ENCODE measurements at regions not wholly inside any gene's neighbourhood (a gene's known extent, or its start where the extent isn't known, plus 50 kb on each side); places are given as distances from the start of the nearest gene placed in this dataset.

DNA sequence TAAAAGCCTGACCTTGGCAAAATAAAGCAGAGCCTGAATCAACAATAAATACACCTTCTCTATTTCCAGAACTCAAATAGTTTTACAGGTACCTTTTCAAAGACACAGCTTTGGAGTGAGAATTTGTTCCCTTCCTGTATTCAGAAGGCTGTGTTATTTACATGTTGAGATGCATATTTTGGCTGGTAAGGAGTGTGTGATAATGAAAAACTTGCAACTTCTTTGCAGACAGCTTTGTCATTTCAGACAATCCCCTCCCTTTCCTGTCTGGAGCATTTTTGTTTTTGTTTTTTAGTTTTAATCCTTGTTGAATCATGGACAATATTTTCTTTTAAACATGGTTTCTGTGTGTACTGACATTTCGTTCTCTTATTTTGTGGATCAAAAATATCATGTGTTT lies 493.8 kb downstream of the FAT4 start:
- no peak for DNase-seq (ENCODE audit: low read depth)

DNA sequence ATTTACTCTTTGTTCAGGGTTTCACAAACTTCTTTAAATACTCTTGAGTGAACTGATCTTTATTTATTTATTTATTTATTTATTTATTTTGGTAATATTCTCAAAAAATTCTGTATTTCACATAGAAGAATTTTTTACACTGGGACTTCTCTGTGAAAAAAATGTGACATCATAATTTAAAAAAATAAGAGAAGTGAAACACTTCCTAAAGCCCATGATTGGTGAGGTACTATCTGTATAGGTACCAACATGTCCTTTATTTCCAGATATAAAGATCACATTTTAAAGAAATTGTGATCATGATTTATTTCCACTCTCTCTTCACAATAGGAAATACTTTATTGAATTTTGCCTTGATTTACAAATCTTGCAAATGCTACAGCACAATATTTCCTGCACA lies 497.1 kb downstream of the FAT4 start:
- DNase-seq (ENCODE audit: low read depth), result no peak

DNA sequence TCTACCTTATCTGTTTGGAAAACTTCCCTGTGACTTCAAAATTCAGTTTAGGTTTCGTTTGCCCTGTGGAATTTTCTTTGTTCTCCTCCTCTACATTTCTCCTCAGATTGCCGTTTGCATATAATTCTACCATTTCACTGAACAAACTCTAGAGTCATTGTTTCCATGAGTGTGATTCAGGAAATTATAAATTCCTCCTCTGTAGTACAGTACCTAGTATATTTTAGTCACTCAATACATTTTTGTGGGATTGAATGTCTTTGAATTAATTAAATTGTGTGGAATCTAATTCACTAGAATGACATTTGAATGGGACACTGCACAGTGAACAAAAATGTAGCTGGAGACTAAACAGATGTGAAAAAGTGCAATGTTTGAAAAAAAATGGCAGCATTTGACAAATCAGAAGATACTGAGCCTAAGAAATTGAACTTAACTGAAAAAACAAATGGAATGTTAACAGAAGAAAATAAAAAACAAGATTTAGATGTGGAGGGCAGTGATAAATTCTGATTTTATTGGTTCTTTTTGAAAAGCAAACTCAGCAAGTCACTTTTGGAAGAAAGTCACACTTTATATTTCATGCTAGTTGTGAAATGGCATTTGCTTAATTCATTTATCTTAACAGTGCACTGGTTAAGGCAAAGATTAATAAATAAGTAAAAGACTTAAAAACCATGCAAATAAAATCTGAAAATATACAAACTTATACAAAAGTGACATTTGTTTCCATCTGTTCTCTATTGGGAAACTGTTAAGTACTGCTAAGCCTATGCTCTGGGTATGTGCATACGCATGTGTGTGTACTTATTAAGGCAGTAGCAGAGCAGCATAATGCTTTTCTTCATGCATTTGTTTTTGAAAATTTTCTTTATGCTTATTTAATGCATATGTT lies 512.3 kb downstream of the FAT4 start:
- DNase-seq (ENCODE audit: low read depth), result no peak

GRCh38 chr4:125827696-125828052 lies 512.9 kb downstream of the FAT4 start:
- no peak for DNase-seq (ENCODE audit: low read depth)

GRCh38 chr4:125828346-125828745 lies 513.6 kb downstream of the FAT4 start:
- no peak for DNase-seq (ENCODE audit: low read depth)

- no peak for DNase-seq (ENCODE audit: low read depth)
Measured at GRCh38 chr4:125832161-125832560, 517.4 kb downstream of the FAT4 start.

- no peak for DNase-seq (ENCODE audit: low read depth)
Measured at GRCh38 chr4:125836597-125837195, 521.9 kb downstream of the FAT4 start.

GRCh38 chr4:125837493-125838201 lies 522.9 kb downstream of the FAT4 start:
- DNase-seq (ENCODE audit: low read depth), result no peak

DNA sequence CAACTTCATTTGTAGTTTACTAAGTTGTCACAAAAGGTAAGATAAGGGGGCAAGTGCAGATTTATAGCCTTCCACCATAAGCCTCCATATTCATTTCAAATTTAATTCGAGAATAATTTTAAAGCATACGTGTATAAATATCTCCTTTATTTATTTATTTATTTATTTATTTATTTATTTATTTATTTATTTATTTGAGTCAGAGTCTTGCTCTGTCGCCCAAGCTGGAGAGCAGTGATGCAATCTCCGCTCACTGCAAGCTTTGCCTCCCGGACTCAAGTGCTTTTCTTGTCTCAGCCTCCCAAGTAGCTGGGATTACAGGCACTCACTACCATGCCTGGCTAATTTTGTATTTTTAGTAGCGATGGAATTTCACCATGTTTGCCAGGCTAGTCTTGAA lies 523.4 kb downstream of the FAT4 start:
- no peak for DNase-seq (ENCODE audit: low read depth)

- DNase-seq (ENCODE audit: low read depth), result no peak
Measured at GRCh38 chr4:125838924-125839323, 524.2 kb downstream of the FAT4 start.

DNA sequence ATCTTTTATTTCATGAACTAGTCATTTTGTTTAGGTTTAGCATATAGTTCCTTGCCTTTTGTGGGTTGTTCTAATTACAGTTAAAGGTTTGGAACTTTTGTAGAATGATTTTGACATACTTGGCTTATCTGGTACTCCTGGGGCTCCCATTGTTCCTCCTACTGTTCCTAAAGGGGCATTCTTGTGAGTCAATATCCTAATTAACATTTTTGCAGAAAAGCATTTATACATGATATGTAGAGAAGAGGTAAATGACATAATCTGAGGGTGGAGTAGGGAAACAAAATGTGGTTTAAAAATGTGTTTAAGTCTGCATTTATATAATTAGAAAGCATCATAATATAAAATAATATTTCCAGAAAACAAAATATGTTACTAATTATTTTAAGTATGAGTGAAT lies 529.2 kb downstream of the FAT4 start:
- no peak for DNase-seq (ENCODE audit: low read depth)

DNA sequence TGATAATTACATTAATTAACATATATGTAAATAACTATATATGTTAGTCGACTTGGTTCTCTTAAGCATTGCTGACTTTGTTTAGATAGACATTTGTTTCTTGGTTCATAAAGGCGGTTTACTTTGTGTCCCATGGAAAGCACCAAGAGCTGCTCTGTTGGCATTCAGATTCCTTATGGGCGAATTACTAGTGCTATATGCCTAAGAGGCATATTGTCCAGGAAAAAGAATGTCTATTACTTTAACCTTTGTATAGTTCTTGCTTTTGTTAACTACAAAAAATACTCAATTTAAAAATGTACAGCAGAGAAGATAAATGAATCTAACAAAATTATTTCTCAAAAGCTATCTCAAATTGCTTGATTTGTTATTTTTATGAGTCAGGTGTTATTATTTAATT lies 532.8 kb downstream of the FAT4 start:
- DNase-seq (ENCODE audit: low read depth), result no peak

- peak; percentile 51 for DNase-seq (ENCODE audit: low read depth)
Measured at GRCh38 chr4:125849869-125850268, 535.1 kb downstream of the FAT4 start.

DNA sequence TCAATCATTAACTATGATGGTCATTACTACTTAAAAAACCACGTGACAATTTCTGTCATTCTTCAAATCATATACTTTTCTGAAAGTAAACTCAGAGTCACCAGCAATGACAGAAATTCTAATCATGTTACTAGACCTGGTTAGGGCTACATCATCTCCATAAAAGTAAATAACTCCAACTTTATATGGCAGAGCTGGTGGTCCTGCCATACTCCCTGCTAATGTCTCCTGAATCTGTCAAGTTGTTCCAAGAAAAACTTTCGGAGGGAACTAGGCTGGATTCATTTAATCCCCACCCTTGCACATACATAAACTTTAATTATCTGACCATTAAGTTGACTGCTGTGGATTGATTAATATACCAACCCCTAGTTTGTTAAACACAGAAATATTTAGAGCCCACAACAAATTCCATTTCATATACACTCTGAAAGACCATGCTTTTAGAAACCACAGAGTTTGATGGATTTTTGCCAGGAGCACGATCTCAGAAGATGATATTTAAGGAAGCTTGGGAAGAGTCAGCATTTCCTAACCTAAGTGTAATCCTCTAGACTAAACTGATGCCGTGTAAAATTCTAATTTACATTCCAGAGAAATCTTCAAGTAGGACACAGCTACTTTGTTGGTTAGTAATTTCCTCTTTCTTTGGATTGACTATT lies 577.0 kb downstream of the FAT4 start:
- peak; percentile 95 for DNase-seq (ENCODE audit: low read depth)

DNA sequence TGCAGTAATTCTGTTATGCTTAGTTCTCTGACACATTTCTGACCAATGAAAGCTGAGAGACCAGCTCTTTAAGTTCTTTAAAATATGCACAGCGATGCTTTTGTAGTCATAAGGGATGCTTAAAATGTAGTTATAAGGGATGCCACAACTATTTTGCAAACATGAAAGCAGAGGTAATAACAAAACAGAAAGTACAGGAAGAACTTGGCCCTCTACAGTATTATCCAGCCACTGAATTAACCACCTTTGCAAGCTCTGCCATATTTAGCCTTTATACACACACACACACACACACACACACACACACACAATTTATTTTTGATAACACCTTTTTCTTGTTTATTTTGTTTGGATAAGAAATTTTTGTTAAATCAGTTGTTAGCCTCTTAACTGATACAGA lies 590.0 kb downstream of the FAT4 start:
- DNase-seq (ENCODE audit: low read depth), result no peak

- DNase-seq (ENCODE audit: low read depth), result no peak
Measured at GRCh38 chr4:125911058-125911457, 596.3 kb downstream of the FAT4 start.

DNA sequence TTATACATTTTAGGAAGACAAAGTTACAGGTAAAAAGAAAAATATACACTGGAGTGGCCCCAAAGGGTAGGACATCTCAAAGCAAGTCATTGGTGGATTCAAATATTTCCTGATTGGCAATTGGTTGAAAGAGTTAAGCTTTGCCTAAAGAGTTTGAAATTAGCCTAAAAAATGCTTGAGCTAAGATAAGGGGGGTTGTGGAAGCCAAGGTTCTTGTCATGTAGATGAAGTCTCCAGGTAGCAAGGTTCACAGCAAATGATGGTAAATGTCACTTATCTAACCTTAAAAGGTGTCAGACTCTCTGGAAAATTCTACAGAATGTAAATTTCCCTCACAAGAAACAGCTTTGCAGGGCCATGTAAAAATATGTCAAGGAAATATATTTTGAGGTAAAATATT lies 596.7 kb downstream of the FAT4 start:
- no peak for DNase-seq (ENCODE audit: low read depth)

GRCh38 chr4:125917559-125917958 lies 602.8 kb downstream of the FAT4 start:
- no peak for DNase-seq (ENCODE audit: low read depth)

DNA sequence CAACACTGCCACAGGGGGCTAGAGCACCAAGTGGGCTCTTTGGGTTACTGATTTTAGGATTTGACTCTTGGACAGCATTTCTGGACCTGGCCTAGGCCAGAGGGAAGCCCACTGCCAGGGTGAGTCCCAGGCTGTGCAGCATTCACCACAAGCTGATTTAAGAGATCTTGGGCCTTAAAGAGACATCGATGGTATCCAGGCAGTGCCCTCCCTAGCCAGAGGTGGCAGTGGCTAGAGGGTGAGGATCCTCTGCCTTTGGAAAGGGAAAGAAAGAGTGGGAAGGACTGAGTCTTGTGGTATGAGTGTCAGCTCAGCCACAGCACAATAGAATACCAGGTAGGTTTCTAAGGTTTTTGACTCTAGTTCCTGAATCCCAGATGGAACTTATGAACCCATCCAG lies 613.9 kb downstream of the FAT4 start:
- no peak for DNase-seq (ENCODE audit: low read depth)

GRCh38 chr4:125938541-125938940 lies 623.8 kb downstream of the FAT4 start:
- DNase-seq (ENCODE audit: low read depth), result no peak

DNA sequence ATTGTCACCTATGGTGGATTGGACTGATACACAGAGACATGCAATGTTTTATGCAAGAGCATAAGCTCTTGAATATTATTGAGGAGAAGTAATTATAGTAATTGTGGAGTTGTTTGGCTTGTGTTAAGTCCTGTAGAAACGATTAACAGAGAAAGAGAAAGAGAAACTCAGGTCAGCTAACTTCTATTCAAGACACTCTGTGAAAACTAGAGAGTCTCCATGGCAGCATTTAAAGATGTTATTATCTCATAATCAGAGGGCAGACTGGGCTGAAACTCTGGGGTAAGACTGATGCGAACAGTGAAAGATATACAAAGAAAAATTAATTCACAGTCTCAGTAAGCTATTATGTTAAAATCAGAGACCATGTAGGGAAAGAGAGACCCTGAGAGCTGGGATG lies 625.7 kb downstream of the FAT4 start:
- DNase-seq (ENCODE audit: low read depth), result no peak

- no peak for DNase-seq (ENCODE audit: low read depth)
Measured at GRCh38 chr4:125944966-125945365, 630.2 kb downstream of the FAT4 start.

GRCh38 chr4:125948021-125948420 lies 633.3 kb downstream of the FAT4 start:
- DNase-seq (ENCODE audit: low read depth), result no peak

Measured in GM04504 (cell line).